Adrenal gland (tissue), 9 donors: ENCODE measurements at regions not wholly inside any gene's neighbourhood (a gene's known extent, or its start where the extent isn't known, plus 50 kb on each side); places are given as distances from the start of the nearest gene placed in this dataset.

Experiments used
- DNase-seq, 7 donors: peaks; one replicate each; pipeline ENCODE4 v3.0.0-alpha.2; 2019 to 2020
- H3K27ac ChIP-seq, 5 donors: fragments of 200-600 bp; sonication (generic) in 4 of 5; 1 replicate in 3 of 5; 2 replicates in 2 of 5; pipeline versions ENCODE4 v1.5.1 to v1.8.0; 2016 to 2020; ENCODE audit warnings: mild to moderate bottlenecking in 1 of 5
- H3K27me3 ChIP-seq: fragments of 200-600 bp; 2 replicates; pipeline ENCODE4 v1.8.0; 2021
- H3K36me3 ChIP-seq, 2 donors: fragments of 200-600 bp; replicated peaks in 1 of 2; 1 replicate in 1 of 2; 2 replicates in 1 of 2; pipeline versions ENCODE4 v1.5.1 to v1.8.0; 2018 to 2022
- H3K4me1 ChIP-seq, 2 donors: fragments of 200-600 bp; replicated peaks in 1 of 2; 1 replicate in 1 of 2; 2 replicates in 1 of 2; pipeline versions ENCODE4 v1.5.1 to v1.8.0; 2018 to 2021
- H3K4me3 ChIP-seq, 4 donors: fragments of 200-600 bp; sonication (generic) in 3 of 4; one replicate each; pipeline ENCODE4 v1.5.1; 2016 to 2018
- H3K9me3 ChIP-seq, 3 donors: fragments of 200-600 bp; sonication (generic) in 1 of 3; replicated peaks in 1 of 3; 1 replicate in 2 of 3; 2 replicates in 1 of 3; pipeline versions ENCODE4 v1.5.1 to v1.8.0; 2016 to 2021
- POLR2A ChIP-seq, 2 donors: fragments of 450-650 bp; IDR thresholded peaks; one replicate each; pipeline ENCODE4 v1.6.1; 2017; ENCODE audit warnings: antibody characterized with exemption in 2 of 2, mild to moderate bottlenecking in 2 of 2, moderate library complexity in 1 of 2
- WGBS, 4 donors: extraction: QIAGEN DNeasy Blood & Tissue Kit in 2 of 4; methylation state at CpG; one replicate each; pipeline versions ENCODE4 v1.1.5 to v1.1.7; 2013 to 2017; 5-methylcytosine and 5-hydroxymethylcytosine counted together
- intact Hi-C, 2 donors: fragments of 100-400 bp; cut with DNase I; formaldehyde crosslinking; loops; one replicate each; pipeline versions ENCODE4 v1.14.1 to v1.15.0; 2022 to 2023
- TF ChIP-seq, protein P1 (sequence below), 6 experiments: fragments of 450-650 bp in 4 of 6; fragments of 200-600 bp in 2 of 6; sonication (generic) in 1 of 6; IDR thresholded peaks; 1 replicate in 5 of 6; 2 replicates in 1 of 6; pipeline versions ENCODE4 v1.5.1 to v1.8.0; 2016 to 2021; ENCODE audit warnings: antibody characterized with exemption in 6 of 6, mild to moderate bottlenecking in 2 of 6, moderate library complexity in 1 of 6
- donor health status: healthy with polysubstance abuse.
- donor health status: Bipolar disorder and iron deficiency.
- donor health status: DM: yes; HTN: yes; CAD: no.
- donor health status: DM: no; HTN: no; CAD: no.
- donor health status: DM: no; HTN: no; CAD: no.

GRCh38 chr5:20113931-20114330 is 125.9 kb upstream of the CDH18 start:
- Histone ChIP-seq H3K9me3 (peaks cover 0 to 8% (median 0%) of the 10 kb centered on the region in 3 donors), H3K36me3 (no peaks in the 10 kb centered on the region), H3K4me1 (no peaks in the 10 kb centered on the region), H3K27me3 (no peaks in the 10 kb centered on the region), H3K27ac (no peak overlapping the region), H3K4me3 (no peak overlapping the region)
- intact Hi-C loops = no loop called here
- 75 to 90% (median 83%) methylated on average over 4 of the region's 4 CpGs for WGBS, 4 donors
- no peak for TF ChIP-seq POLR2A (IDR thresholded peaks at IDR 0.05)
- TF ChIP-seq, protein P1, sequence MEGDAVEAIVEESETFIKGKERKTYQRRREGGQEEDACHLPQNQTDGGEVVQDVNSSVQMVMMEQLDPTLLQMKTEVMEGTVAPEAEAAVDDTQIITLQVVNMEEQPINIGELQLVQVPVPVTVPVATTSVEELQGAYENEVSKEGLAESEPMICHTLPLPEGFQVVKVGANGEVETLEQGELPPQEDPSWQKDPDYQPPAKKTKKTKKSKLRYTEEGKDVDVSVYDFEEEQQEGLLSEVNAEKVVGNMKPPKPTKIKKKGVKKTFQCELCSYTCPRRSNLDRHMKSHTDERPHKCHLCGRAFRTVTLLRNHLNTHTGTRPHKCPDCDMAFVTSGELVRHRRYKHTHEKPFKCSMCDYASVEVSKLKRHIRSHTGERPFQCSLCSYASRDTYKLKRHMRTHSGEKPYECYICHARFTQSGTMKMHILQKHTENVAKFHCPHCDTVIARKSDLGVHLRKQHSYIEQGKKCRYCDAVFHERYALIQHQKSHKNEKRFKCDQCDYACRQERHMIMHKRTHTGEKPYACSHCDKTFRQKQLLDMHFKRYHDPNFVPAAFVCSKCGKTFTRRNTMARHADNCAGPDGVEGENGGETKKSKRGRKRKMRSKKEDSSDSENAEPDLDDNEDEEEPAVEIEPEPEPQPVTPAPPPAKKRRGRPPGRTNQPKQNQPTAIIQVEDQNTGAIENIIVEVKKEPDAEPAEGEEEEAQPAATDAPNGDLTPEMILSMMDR (IDR thresholded peaks at IDR 0.05) = no peak
- DNase-seq = no peak

DNA sequence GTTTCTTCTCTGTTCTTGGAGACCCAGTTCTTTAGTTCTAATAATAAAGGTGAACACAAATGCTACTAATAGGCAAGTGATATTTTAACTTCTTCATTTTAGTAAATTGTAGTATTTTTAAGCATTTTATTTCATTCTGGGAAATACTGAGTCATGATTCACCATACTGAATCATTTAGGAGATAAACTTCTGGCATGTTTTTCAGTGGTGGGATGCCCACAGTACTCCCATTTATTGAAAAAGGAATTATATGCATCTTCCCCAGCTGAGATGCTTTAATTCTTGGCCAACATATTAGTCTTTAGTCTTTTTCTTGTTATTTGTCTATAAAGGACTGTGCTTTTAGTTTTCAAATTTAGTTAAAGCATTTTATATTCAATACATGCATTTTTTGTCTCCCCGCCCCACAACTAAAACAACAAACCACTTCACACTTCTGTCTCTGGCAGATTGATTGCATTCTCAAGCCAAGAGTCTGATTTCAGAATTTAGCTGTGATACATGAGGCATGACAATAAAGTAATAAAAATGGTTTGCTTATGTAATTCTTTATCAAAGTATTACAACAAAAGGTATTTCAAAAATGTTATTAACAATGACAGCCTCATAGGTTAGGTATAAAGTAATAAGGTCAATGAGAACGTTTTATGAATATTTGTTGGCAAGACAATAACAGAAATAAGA is 125.2 kb upstream of the CDH18 start:
- Histone ChIP-seq H3K4me1 (no peaks in the 10 kb centered on the region), H3K36me3 (no peaks in the 10 kb centered on the region), H3K27me3 (no peaks in the 10 kb centered on the region), H3K4me3 (no peak overlapping the region), H3K9me3 (peaks cover 0 to 8% (median 0%) of the 10 kb centered on the region in 3 donors), H3K27ac (no peak overlapping the region)
- WGBS, 4 donors = 50 to 58% (median 54%) methylated on average over 2 of the region's 2 CpGs
- DNase-seq = no peak
- TF ChIP-seq, protein P1 (IDR thresholded peaks at IDR 0.05) = no peak
- no peak for TF ChIP-seq POLR2A (IDR thresholded peaks at IDR 0.05)
- intact Hi-C loops = no loop called here

GRCh38 chr5:20109326-20109725 is 121.3 kb upstream of the CDH18 start:
- Histone ChIP-seq H3K4me3 (no peak overlapping the region), H3K9me3 (no peaks in the 10 kb centered on the region), H3K27ac (no peak overlapping the region), H3K27me3 (no peaks in the 10 kb centered on the region), H3K36me3 (no peaks in the 10 kb centered on the region), H3K4me1 (no peaks in the 10 kb centered on the region)
- DNase-seq = no peak
- 28 to 50% (median 49%) methylated on average over 5 of the region's 5 CpGs for WGBS, 4 donors
- intact Hi-C loops = no loop called here
- TF ChIP-seq, protein P1 (IDR thresholded peaks at IDR 0.05) = no peak
- no peak for TF ChIP-seq POLR2A (IDR thresholded peaks at IDR 0.05)

DNA sequence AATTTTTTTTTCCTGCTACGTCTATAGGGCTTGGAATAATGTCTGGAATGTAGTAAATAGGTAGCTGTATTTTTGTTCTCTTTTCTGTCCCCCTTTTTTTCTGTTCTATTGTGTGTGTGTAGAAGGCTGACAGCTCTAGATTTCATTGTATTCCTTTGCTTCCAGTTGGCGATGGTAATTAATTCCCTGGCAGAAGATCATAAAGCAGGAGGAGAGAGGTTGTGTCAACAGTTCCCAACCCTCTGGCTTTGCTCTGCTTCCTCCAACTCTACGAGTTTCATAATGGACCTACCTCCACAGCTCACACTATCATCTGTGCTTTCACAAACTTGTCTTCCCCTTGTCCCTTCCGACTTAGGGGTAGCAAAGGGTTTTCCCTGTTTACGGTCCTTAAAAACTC is 117.9 kb upstream of the CDH18 start:
- WGBS, 4 donors = 60 to 67% (median 63%) methylated on average over 5 of the region's 5 CpGs
- intact Hi-C loops = no loop called here
- H3K9me3 ChIP-seq = no peaks in the 10 kb centered on the region

More for the DNA sequence above, 117.9 kb upstream of the CDH18 start:
- no peak for DNase-seq
- no peak overlapping the region for H3K27ac ChIP-seq
- H3K4me1 ChIP-seq = no peaks in the 10 kb centered on the region
- H3K27me3 ChIP-seq = no peaks in the 10 kb centered on the region
- H3K36me3 ChIP-seq = no peaks in the 10 kb centered on the region
- no peak overlapping the region for H3K4me3 ChIP-seq
- TF ChIP-seq, protein P1 (IDR thresholded peaks at IDR 0.05) = no peak
- no peak for TF ChIP-seq POLR2A (IDR thresholded peaks at IDR 0.05)
